ENCODE measurements at regions not wholly inside any gene's neighbourhood (a gene's known extent, or its start where the extent isn't known, plus 50 kb on each side); places are given as distances from the start of the nearest gene placed in this dataset.

DNA sequence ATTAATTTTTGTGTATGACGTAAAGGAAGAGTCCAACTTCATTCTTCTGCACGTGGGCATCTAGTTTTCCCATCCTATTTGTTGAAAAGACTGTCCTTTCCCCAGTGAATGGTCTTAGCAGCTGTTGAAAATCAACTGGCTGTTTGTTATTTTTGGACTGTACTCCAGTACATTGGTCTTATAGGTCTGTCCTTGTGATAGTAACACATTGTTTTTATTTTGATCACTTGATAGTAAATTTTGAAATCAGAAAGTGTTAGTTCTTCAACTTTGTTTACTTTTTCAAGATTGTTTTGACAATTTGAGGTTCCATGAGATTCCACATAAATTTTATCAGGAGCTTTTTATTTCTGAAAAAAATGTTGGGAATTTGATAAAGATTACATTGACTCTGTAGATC is 280.2 kb upstream of the FOXQ1 start:
- Histone ChIP-seq H3K36me3 (ENCODE audit: control insufficient read depth in 2 of 2, insufficient read depth in 1 of 2, low read length in 2 of 2) (no peaks in the 10 kb centered on the region), H3K4me1 (ENCODE audit: control insufficient read depth, insufficient read depth, low read length) (no peaks in the 10 kb centered on the region), H3K4me3 (ENCODE audit: low read depth, low read length) (no peak overlapping the region), H3K27ac (ENCODE audit: extremely low read depth, low read depth, low read length) (no peak overlapping the region), H3K9me3 (ENCODE audit: control insufficient read depth, insufficient read depth, low read depth, low read length) (no peaks in the 10 kb centered on the region)
- TF ChIP-seq ZNF335 (tag by site-specific recombination; conservative IDR thresholded peaks at IDR 0.05) (no peak), SALL2 (tag by site-specific recombination; IDR thresholded peaks at IDR 0.05; ENCODE audit: borderline replicate concordance) (no peak), ZNF561 (tag by site-specific recombination; IDR thresholded peaks at IDR 0.05; ENCODE audit: borderline replicate concordance) (no peak), KLF1 (tag by site-specific recombination; IDR thresholded peaks at IDR 0.05) (no peak)
- ChIA-PET CTCF (no interaction called here), POLR2A (no interaction called here)

DNA sequence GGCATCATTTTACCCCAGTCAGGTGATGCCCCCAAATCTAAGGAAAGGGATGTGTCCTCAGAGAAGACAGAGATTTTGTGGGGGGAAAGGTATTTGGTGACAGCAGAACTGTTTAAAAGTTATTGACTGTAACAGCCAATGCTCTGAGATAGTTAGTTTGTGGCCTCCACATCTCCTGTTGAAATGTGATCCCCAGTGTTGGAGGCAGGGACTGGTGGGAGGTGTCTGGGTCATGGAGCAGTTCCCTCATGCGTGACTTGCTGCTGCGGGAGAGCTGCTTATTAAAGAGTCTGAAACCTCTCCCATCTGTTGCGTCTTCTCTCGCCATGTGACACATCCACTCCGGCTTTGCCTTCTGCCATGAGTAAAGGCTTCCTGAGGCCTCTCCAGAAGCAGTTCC is 282.8 kb upstream of the FOXQ1 start:
- POLR2A ChIA-PET, result no interaction called here
- TF ChIP-seq ZSCAN23 (tag by site-specific recombination; IDR thresholded peaks at IDR 0.05) (no peak), SETDB1 (IDR thresholded peaks at IDR 0.05; ENCODE audit: insufficient read length, low read length) (no peak), MZF1 (tag by site-specific recombination; IDR thresholded peaks at IDR 0.05; ENCODE audit: borderline replicate concordance) (peak; percentile 84), SCRT2 (tag by site-specific recombination; IDR thresholded peaks at IDR 0.05) (peak; percentile 59; the same call in 1 of the 2 replicates), ZXDB (tag by site-specific recombination; IDR thresholded peaks at IDR 0.05) (no peak), ZNF785 (tag by site-specific recombination; IDR thresholded peaks at IDR 0.05) (no peak), ZNF211 (tag by site-specific recombination; IDR thresholded peaks at IDR 0.05; ENCODE audit: low read depth) (no peak), ZNF394 (tag by site-specific recombination; IDR thresholded peaks at IDR 0.05; ENCODE audit: borderline replicate concordance) (no peak), ZFP3 (tag by site-specific recombination; IDR thresholded peaks at IDR 0.05; ENCODE audit: low read depth) (no peak), GLI2 (tag by site-specific recombination; IDR thresholded peaks at IDR 0.05; ENCODE audit: borderline replicate concordance, low read depth) (no peak), ZNF274 (IDR thresholded peaks at IDR 0.05; ENCODE audit: low read length) (no peak), ZNF274 (tag by site-specific recombination; IDR thresholded peaks at IDR 0.05; ENCODE audit: borderline replicate concordance) (no peak), ZNF510 (tag by site-specific recombination; IDR thresholded peaks at IDR 0.05; ENCODE audit: insufficient replicate concordance) (no peak), ZBTB1 (tag by site-specific recombination; IDR thresholded peaks at IDR 0.05) (no peak), WT1 (tag by site-specific recombination; IDR thresholded peaks at IDR 0.05) (peak; percentile 78), ZNF521 (tag by site-specific recombination; IDR thresholded peaks at IDR 0.05) (no peak), ZNF555 (tag by site-specific recombination; conservative IDR thresholded peaks at IDR 0.05) (no peak), SP3 (tag by site-specific recombination; IDR thresholded peaks at IDR 0.05) (no peak)
- TF ChIP-seq, protein P1, sequence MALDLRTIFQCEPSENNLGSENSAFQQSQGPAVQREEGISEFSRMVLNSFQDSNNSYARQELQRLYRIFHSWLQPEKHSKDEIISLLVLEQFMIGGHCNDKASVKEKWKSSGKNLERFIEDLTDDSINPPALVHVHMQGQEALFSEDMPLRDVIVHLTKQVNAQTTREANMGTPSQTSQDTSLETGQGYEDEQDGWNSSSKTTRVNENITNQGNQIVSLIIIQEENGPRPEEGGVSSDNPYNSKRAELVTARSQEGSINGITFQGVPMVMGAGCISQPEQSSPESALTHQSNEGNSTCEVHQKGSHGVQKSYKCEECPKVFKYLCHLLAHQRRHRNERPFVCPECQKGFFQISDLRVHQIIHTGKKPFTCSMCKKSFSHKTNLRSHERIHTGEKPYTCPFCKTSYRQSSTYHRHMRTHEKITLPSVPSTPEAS (tag by site-specific recombination; IDR thresholded peaks at IDR 0.05), result no peak
- TF ChIP-seq, protein P2, sequence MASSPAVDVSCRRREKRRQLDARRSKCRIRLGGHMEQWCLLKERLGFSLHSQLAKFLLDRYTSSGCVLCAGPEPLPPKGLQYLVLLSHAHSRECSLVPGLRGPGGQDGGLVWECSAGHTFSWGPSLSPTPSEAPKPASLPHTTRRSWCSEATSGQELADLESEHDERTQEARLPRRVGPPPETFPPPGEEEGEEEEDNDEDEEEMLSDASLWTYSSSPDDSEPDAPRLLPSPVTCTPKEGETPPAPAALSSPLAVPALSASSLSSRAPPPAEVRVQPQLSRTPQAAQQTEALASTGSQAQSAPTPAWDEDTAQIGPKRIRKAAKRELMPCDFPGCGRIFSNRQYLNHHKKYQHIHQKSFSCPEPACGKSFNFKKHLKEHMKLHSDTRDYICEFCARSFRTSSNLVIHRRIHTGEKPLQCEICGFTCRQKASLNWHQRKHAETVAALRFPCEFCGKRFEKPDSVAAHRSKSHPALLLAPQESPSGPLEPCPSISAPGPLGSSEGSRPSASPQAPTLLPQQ (tag by site-specific recombination; IDR thresholded peaks at IDR 0.05), result no peak
- TF ChIP-seq, protein P3, sequence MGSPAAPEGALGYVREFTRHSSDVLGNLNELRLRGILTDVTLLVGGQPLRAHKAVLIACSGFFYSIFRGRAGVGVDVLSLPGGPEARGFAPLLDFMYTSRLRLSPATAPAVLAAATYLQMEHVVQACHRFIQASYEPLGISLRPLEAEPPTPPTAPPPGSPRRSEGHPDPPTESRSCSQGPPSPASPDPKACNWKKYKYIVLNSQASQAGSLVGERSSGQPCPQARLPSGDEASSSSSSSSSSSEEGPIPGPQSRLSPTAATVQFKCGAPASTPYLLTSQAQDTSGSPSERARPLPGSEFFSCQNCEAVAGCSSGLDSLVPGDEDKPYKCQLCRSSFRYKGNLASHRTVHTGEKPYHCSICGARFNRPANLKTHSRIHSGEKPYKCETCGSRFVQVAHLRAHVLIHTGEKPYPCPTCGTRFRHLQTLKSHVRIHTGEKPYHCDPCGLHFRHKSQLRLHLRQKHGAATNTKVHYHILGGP (tag by site-specific recombination; IDR thresholded peaks at IDR 0.05), result no peak
- TF ChIP-seq, protein P4, sequence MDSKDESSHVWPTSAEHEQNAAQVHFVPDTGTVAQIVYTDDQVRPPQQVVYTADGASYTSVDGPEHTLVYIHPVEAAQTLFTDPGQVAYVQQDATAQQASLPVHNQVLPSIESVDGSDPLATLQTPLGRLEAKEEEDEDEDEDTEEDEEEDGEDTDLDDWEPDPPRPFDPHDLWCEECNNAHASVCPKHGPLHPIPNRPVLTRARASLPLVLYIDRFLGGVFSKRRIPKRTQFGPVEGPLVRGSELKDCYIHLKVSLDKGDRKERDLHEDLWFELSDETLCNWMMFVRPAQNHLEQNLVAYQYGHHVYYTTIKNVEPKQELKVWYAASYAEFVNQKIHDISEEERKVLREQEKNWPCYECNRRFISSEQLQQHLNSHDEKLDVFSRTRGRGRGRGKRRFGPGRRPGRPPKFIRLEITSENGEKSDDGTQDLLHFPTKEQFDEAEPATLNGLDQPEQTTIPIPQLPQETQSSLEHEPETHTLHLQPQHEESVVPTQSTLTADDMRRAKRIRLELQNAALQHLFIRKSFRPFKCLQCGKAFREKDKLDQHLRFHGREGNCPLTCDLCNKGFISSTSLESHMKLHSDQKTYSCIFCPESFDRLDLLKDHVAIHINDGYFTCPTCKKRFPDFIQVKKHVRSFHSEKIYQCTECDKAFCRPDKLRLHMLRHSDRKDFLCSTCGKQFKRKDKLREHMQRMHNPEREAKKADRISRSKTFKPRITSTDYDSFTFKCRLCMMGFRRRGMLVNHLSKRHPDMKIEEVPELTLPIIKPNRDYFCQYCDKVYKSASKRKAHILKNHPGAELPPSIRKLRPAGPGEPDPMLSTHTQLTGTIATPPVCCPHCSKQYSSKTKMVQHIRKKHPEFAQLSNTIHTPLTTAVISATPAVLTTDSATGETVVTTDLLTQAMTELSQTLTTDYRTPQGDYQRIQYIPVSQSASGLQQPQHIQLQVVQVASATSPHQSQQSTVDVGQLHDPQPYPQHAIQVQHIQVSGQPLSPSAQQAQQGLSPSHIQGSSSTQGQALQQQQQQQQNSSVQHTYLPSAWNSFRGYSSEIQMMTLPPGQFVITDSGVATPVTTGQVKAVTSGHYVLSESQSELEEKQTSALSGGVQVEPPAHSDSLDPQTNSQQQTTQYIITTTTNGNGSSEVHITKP (tag by site-specific recombination; IDR thresholded peaks at IDR 0.05), result no peak
- TF ChIP-seq, protein P5, sequence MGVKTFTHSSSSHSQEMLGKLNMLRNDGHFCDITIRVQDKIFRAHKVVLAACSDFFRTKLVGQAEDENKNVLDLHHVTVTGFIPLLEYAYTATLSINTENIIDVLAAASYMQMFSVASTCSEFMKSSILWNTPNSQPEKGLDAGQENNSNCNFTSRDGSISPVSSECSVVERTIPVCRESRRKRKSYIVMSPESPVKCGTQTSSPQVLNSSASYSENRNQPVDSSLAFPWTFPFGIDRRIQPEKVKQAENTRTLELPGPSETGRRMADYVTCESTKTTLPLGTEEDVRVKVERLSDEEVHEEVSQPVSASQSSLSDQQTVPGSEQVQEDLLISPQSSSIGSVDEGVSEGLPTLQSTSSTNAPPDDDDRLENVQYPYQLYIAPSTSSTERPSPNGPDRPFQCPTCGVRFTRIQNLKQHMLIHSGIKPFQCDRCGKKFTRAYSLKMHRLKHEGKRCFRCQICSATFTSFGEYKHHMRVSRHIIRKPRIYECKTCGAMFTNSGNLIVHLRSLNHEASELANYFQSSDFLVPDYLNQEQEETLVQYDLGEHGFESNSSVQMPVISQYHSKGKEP (tag by site-specific recombination; IDR thresholded peaks at IDR 0.05), result peak; percentile 100

More for the DNA sequence above, 282.8 kb upstream of the FOXQ1 start:
- CTCF ChIA-PET, result interaction anchor here (0.6 to 0.9 kb wide), 2 partner anchors 232 to 422 kb away, joined by 3 read pairs; no protein-coding TSS in a partner anchor
- H3K9me3 ChIP-seq (ENCODE audit: control insufficient read depth, insufficient read depth, low read depth, low read length), result no peaks in the 10 kb centered on the region
- no peaks in the 10 kb centered on the region for H3K36me3 ChIP-seq (ENCODE audit: control insufficient read depth in 2 of 2, insufficient read depth in 1 of 2, low read length in 2 of 2)
- no peak overlapping the region for H3K4me3 ChIP-seq (ENCODE audit: low read depth, low read length)
- H3K4me1 ChIP-seq (ENCODE audit: control insufficient read depth, insufficient read depth, low read length), result peaks cover 16% of the 10 kb centered on the region
- H3K27ac ChIP-seq (ENCODE audit: extremely low read depth, low read depth, low read length), result no peak overlapping the region
